ENCODE measurements at regions not wholly inside any gene's neighbourhood (a gene's known extent, or its start where the extent isn't known, plus 50 kb on each side); places are given as distances from the start of the nearest gene placed in this dataset.

GRCh38 chr1:209380420-209380819, 203.1 kb upstream of the CAMK1G start:
- TF ChIP-seq POLR2AphosphoS5 (IDR thresholded peaks at IDR 0.05) (no peak), CTCF (IDR thresholded peaks at IDR 0.05) (no peak), EP300 (IDR thresholded peaks at IDR 0.05; ENCODE audit: low read depth) (no peak)
- in situ Hi-C loops (cut with MboI; ENCODE audit: low pct_ligation_motif_present in 1 of 4, low pct_unique_long_range_greater_than_20kb in 1 of 4, low sequenced_read_pairs in 3 of 4) = no loop called here
- Histone ChIP-seq H3K9me3 (no peaks in the 10 kb centered on the region), H3K36me3 (no peaks in the 10 kb centered on the region), H3K4me1 (no peaks in the 10 kb centered on the region), H3K4me3 (no peak overlapping the region), H3K27ac (no peak overlapping the region), H3K27me3 (no peaks in the 10 kb centered on the region)
- WGBS, 2 donors (ENCODE audit: low coverage in 1 of 2) = 33 to 71% methylated on average over 1 of the region's 1 CpG
- DNase-seq = no peak
- intact Hi-C loops (cut with DNase I; ENCODE audit: low total_unique reads) = no loop called here

- Histone ChIP-seq H3K27me3 (no peaks in the 10 kb centered on the region), H3K9me3 (no peaks in the 10 kb centered on the region), H3K36me3 (no peaks in the 10 kb centered on the region), H3K4me1 (no peaks in the 10 kb centered on the region), H3K27ac (no peak overlapping the region), H3K4me3 (no peak overlapping the region)
- intact Hi-C loops (cut with DNase I; ENCODE audit: low total_unique reads) (no loop called here), in situ Hi-C loops (cut with MboI; ENCODE audit: low pct_ligation_motif_present in 1 of 4, low pct_unique_long_range_greater_than_20kb in 1 of 4, low sequenced_read_pairs in 3 of 4) (no loop called here)
- no peak for DNase-seq
- TF ChIP-seq EP300 (IDR thresholded peaks at IDR 0.05; ENCODE audit: low read depth) (no peak), POLR2A (IDR thresholded peaks at IDR 0.05) (no peak), CTCF (IDR thresholded peaks at IDR 0.05) (no peak), POLR2AphosphoS5 (IDR thresholded peaks at IDR 0.05) (no peak)
- WGBS, 2 donors (ENCODE audit: low coverage in 1 of 2) = 41 to 52% methylated on average over 3 of the region's 3 CpGs
Observed at GRCh38 chr1:209382231-209383100, 201.0 kb upstream of the CAMK1G start.

GRCh38 chr1:209383422-209383821, 200.1 kb upstream of the CAMK1G start:
- Histone ChIP-seq H3K27me3 (no peaks in the 10 kb centered on the region), H3K9me3 (no peaks in the 10 kb centered on the region), H3K4me1 (no peaks in the 10 kb centered on the region), H3K27ac (no peak overlapping the region), H3K36me3 (no peaks in the 10 kb centered on the region), H3K4me3 (no peak overlapping the region)
- intact Hi-C loops (cut with DNase I; ENCODE audit: low total_unique reads) = no loop called here
- no peak for DNase-seq
- WGBS, 2 donors (ENCODE audit: low coverage in 1 of 2) = 84 to 88% methylated on average over 4 of the region's 4 CpGs
- TF ChIP-seq CTCF (IDR thresholded peaks at IDR 0.05) (no peak), POLR2A (IDR thresholded peaks at IDR 0.05) (no peak), POLR2AphosphoS5 (IDR thresholded peaks at IDR 0.05) (no peak), EP300 (IDR thresholded peaks at IDR 0.05; ENCODE audit: low read depth) (no peak)
- in situ Hi-C loops (cut with MboI; ENCODE audit: low pct_ligation_motif_present in 1 of 4, low pct_unique_long_range_greater_than_20kb in 1 of 4, low sequenced_read_pairs in 3 of 4) = no loop called here

GRCh38 chr1:209383907-209384709, 199.4 kb upstream of the CAMK1G start:
- no peak for DNase-seq
- in situ Hi-C loops (cut with MboI; ENCODE audit: low pct_ligation_motif_present in 1 of 4, low pct_unique_long_range_greater_than_20kb in 1 of 4, low sequenced_read_pairs in 3 of 4) = no loop called here
- H3K27ac ChIP-seq = no peak overlapping the region

More at GRCh38 chr1:209383907-209384709, 199.4 kb upstream of the CAMK1G start:
- TF ChIP-seq EP300 (IDR thresholded peaks at IDR 0.05; ENCODE audit: low read depth) (no peak), POLR2A (IDR thresholded peaks at IDR 0.05) (no peak), CTCF (IDR thresholded peaks at IDR 0.05) (no peak), POLR2AphosphoS5 (IDR thresholded peaks at IDR 0.05) (no peak)
- H3K36me3 ChIP-seq = no peaks in the 10 kb centered on the region
- WGBS, 2 donors (ENCODE audit: low coverage in 1 of 2) = 80 to 92% methylated on average over 2 to 5 of the region's 5 CpGs
- H3K27me3 ChIP-seq = no peaks in the 10 kb centered on the region
- intact Hi-C loops (cut with DNase I; ENCODE audit: low total_unique reads) = no loop called here
- H3K4me1 ChIP-seq = no peaks in the 10 kb centered on the region
- no peaks in the 10 kb centered on the region for H3K9me3 ChIP-seq
- H3K4me3 ChIP-seq = no peak overlapping the region
